ENCODE measurements at regions not wholly inside any gene's neighbourhood (a gene's known extent, or its start where the extent isn't known, plus 50 kb on each side); places are given as distances from the start of the nearest gene placed in this dataset.

DNA sequence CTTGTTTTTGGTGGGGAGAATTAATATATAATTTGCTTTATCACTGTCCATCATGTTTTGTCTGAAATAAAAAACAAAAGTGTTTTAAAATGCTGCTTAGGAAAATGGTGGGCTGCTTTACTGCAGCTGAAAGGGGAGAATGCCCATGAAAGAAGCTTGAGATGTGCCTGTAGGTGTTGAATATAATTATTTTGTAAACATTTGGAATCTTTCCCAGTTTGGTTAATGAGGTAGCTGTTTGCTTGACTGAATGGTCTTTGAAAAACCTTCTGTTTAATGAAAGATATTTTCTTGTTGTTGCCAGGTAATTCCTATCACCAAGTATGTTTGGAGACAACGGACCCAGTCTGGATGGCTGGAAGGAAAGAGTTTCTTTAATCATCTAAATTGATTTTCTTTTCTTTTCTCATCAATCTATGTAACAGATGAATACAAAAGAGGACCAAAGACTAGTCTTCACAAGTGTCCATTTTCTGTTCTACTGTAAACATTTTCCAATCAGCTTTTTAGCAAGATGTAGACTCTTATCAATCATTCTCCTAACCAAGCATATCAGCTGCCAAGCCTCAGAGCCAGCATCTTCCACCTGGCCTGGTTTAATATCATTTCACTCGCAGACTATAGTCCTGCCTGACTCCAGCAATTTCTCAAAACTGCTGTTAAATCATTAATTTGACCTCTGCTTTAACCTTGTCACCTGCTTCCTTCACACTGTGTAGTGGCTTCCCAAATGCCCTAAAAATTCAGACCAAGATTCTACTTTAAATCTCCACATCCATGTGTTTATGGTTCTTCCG, 441.2 kb upstream of the CHD1 start:
- 71% methylated on average over 2 of the region's 3 CpGs for WGBS (ENCODE audit: insufficient coverage)
- no peaks in the 10 kb centered on the region for H3K4me1 Mint-ChIP-seq

More for the DNA sequence above, 441.2 kb upstream of the CHD1 start:
- Histone ChIP-seq H3K36me3 (replicated peaks in 1 of 2; ENCODE audit: control extremely low read depth in 1 of 2, control insufficient read depth in 1 of 2, extremely low read depth in 1 of 2, insufficient read depth in 2 of 2, low read length in 1 of 2) (no peaks in the 10 kb centered on the region), H3K4me3 (ENCODE audit: control extremely low read depth in 1 of 5, extremely low read depth in 1 of 5, insufficient read depth in 1 of 5, low read depth in 2 of 5, low read length in 4 of 5) (no peak overlapping the region), H3K4me1 (ENCODE audit: control insufficient read depth in 2 of 2, insufficient read depth in 2 of 2, low read length in 2 of 2) (no peaks in the 10 kb centered on the region), H4K20me1 (ENCODE audit: control insufficient read depth, insufficient read depth, low read length, poor library complexity, severe bottlenecking) (no peaks in the 10 kb centered on the region), H3K9ac (ENCODE audit: low read length) (no peak overlapping the region), H3K27ac (ENCODE audit: low read length in 2 of 2) (no peak overlapping the region), H3K4me2 (replicated peaks; ENCODE audit: low read depth, low read length, poor library complexity, severe bottlenecking) (no peak overlapping the region), H2AFZ (ENCODE audit: insufficient read depth, low read depth, low read length, poor library complexity, severe bottlenecking) (no peak overlapping the region), H3K79me2 (ENCODE audit: control insufficient read depth, insufficient read depth, low read length) (no peaks in the 10 kb centered on the region), H3K27me3 (replicated peaks in 1 of 4; ENCODE audit: control extremely low read depth in 1 of 4, control insufficient read depth in 3 of 4, insufficient read depth in 4 of 4, low read length in 3 of 4) (no peaks in the 10 kb centered on the region), H3K9me3 (ENCODE audit: control extremely low read depth in 1 of 3, control insufficient read depth in 2 of 3, insufficient read depth in 1 of 3, low read length in 2 of 3) (no peaks in the 10 kb centered on the region)
- Mint-ChIP-seq H3K27ac (no peak overlapping the region), H3K9me3 (ENCODE audit: insufficient read depth) (peaks cover 2% of the 10 kb centered on the region), H3K4me3 (no peak overlapping the region), H3K27me3 (no peaks in the 10 kb centered on the region)
- TF ChIP-seq CTCF (IDR thresholded peaks at IDR 0.05) (no peak), EZH2 (IDR thresholded peaks at IDR 0.05; ENCODE audit: borderline replicate concordance, insufficient read depth, low read depth, low read length, poor library complexity, severe bottlenecking) (no peak)
- intact Hi-C loops (cut with micrococcal nuclease) = no loop called here
- DNase-seq (no peak), ATAC-seq (ENCODE audit: low read depth) (no peak)
- ChIA-PET CTCF (no interaction called here), POLR2A (no interaction called here)

Measured in B cell (primary cell).